ENCODE measurements at regions not wholly inside any gene's neighbourhood (a gene's known extent, or its start where the extent isn't known, plus 50 kb on each side); places are given as distances from the start of the nearest gene placed in this dataset.
"Not testable (repeated sequence)": the region's sequence is repeated elsewhere in the genome, so short reads cannot be mapped to it uniquely, and the experiment has no call there.

DNA sequence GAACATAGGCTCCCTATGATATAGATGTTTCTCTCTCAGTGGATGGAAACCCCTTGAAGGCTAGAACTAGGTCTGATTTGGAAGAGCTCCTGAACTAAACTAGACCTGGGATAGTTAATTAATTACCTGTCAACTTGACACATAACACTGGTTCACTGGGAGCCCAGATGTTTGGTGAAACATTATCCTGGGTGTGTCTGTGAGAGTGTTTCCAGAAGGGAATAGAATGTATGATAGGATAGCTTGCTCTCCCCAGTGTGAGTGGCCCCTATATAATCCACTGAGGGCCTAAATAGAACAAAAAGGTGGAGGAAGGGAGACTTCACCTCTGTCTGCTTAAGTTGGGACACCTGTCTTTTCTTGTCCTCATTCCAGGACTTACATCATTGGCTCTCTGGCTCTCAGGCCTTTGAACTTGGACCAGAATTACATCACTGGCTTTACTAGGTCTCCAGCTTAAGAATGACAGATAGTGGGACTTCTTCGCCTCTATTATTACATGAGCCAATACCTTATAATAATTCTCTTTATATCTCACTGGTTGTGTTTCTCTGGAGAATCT is 194.1 kb downstream of the KTN1 start:
- no peaks in the 10 kb centered on the region for H3K27me3 ChIP-seq
- H3K36me3 ChIP-seq, result no peaks in the 10 kb centered on the region
- no peaks in the 10 kb centered on the region for H4K20me1 ChIP-seq
- no peaks in the 10 kb centered on the region for H3K4me1 ChIP-seq
- H3K9ac ChIP-seq, result no peak overlapping the region
- TF ChIP-seq Cebpa-rat (IDR thresholded peaks at IDR 0.05), result no peak
- H3K4me2 ChIP-seq, result no peak overlapping the region
- no peak overlapping the region for H3K4me3 ChIP-seq
- H3K9me3 ChIP-seq (replicated peaks in 1 of 11), result no peaks in the 10 kb centered on the region
- H3K27ac ChIP-seq, result no peak overlapping the region

DNA sequence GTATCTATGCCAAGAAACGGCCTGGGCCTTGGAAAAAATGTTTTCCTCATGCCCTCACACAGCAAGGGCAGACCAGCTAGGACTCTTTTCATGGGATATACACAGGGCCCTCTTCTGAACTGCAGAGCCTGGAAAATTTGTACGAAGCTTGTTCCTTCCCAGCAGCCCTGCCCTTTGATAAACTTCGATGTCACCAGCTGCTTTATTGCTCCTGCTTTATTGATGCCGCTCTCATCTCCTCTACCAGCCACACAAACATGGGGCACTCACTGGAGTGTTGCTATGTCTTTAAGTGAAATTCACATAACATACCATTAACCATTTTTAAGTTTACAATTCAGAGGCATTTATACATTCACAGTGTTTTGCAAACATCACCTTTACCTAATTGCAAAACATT is 197.9 kb downstream of the KTN1 start:
- TF ChIP-seq Cebpa-rat (IDR thresholded peaks at IDR 0.05), result no peak
- Histone ChIP-seq H3K9me3 (replicated peaks in 1 of 11) (no peaks in the 10 kb centered on the region), H3K27ac (no peak overlapping the region)

GRCh38 chr14:55780156-55780946 is 200.3 kb downstream of the KTN1 start:
- H3K27me3 ChIP-seq, result no peaks in the 10 kb centered on the region
- TF ChIP-seq Cebpa-rat (IDR thresholded peaks at IDR 0.05), result no peak
- peaks cover 0 to 4% (median 0%) of the 10 kb centered on the region in 11 experiments; a peak in 1 of 22 replicates for H3K9me3 ChIP-seq (replicated peaks in 1 of 11)
- H3K27ac ChIP-seq, result no peak overlapping the region
- H3K4me2 ChIP-seq, result no peak overlapping the region
- H4K20me1 ChIP-seq, result no peaks in the 10 kb centered on the region
- H3K36me3 ChIP-seq, result no peaks in the 10 kb centered on the region
- H3K4me3 ChIP-seq, result no peak overlapping the region
- no peak overlapping the region for H3K9ac ChIP-seq
- no peaks in the 10 kb centered on the region for H3K4me1 ChIP-seq

More for the DNA sequence above, 197.9 kb downstream of the KTN1 start:
- H3K9ac ChIP-seq, result no peak overlapping the region
- no peaks in the 10 kb centered on the region for H3K4me1 ChIP-seq
- no peaks in the 10 kb centered on the region for H3K27me3 ChIP-seq
- H3K4me2 ChIP-seq, result no peak overlapping the region
- no peaks in the 10 kb centered on the region for H3K36me3 ChIP-seq
- no peak overlapping the region for H3K4me3 ChIP-seq
- H4K20me1 ChIP-seq, result no peaks in the 10 kb centered on the region

- Histone ChIP-seq H3K4me1 (no peaks in the 10 kb centered on the region), H3K27ac (no peak overlapping the region), H3K36me3 (no peaks in the 10 kb centered on the region), H3K9ac (no peak overlapping the region), H3K4me2 (no peak overlapping the region), H4K20me1 (no peaks in the 10 kb centered on the region), H3K27me3 (no peaks in the 10 kb centered on the region), H3K4me3 (no peak overlapping the region), H3K9me3 (replicated peaks in 1 of 11) (peaks cover 0 to 4% (median 0%) of the 10 kb centered on the region in 11 experiments; a peak in 1 of 22 replicates)
- TF ChIP-seq Cebpa-rat (IDR thresholded peaks at IDR 0.05), result no peak
Observed at GRCh38 chr14:55781046-55781445, 201.0 kb downstream of the KTN1 start.

DNA sequence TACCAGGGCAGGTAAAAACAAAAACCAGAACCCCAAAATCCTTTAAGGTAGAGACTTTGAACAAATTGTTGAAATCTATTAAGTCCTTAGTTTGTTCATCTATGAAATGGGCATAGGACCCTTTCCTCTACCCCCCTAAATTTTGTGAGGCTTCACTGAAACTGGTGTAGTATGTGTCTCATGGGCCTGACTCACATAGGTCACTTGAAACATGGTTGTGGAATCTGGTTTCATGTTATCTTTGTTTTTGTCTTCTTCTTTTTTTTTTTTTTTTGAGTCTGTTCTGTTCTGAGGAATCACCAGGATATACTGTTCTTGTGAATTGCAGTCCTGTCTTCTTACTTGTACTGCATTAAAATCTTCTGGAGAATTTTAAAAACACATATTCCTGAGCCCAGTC is 202.2 kb downstream of the KTN1 start:
- peaks cover 0 to 4% (median 0%) of the 10 kb centered on the region in 11 experiments; a peak in 1 of 22 replicates for H3K9me3 ChIP-seq (replicated peaks in 1 of 11)
- no peaks in the 10 kb centered on the region for H3K4me1 ChIP-seq
- no peak for TF ChIP-seq Cebpa-rat (IDR thresholded peaks at IDR 0.05)
- no peak overlapping the region for H3K4me3 ChIP-seq
- no peaks in the 10 kb centered on the region for H3K36me3 ChIP-seq
- H3K27me3 ChIP-seq, result no peaks in the 10 kb centered on the region
- H4K20me1 ChIP-seq, result no peaks in the 10 kb centered on the region
- H3K4me2 ChIP-seq, result no peak overlapping the region
- no peak overlapping the region for H3K27ac ChIP-seq
- H3K9ac ChIP-seq, result no peak overlapping the region

GRCh38 chr14:55789406-55789805 is 209.4 kb downstream of the KTN1 start:
- Histone ChIP-seq H3K9ac (no peak overlapping the region), H3K4me3 (no peak overlapping the region), H3K27ac (no peak overlapping the region), H3K27me3 (no peaks in the 10 kb centered on the region), H3K4me1 (peaks cover 0 to 28% (median 3%) of the 10 kb centered on the region in 10 experiments; a peak in 8 of 20 replicates), H4K20me1 (no peaks in the 10 kb centered on the region; a peak in 1 of 22 replicates), H3K9me3 (replicated peaks in 1 of 11) (0 out of 22 replicates have a peak, but pooled peaks cover 0 to 4% (median 0%) of the 10 kb centered on the region in 11 experiments), H3K36me3 (no peaks in the 10 kb centered on the region), H3K4me2 (no peak overlapping the region)
- TF ChIP-seq Cebpa-rat (IDR thresholded peaks at IDR 0.05), result no peak

- no peak overlapping the region for H3K9ac ChIP-seq
- H3K36me3 ChIP-seq, result no peaks in the 10 kb centered on the region
- no peak overlapping the region for H3K4me3 ChIP-seq
- H4K20me1 ChIP-seq, result no peaks in the 10 kb centered on the region; a peak in 1 of 22 replicates
- peaks cover 0 to 6% (median 0%) of the 10 kb centered on the region in 11 experiments; a peak in 1 of 22 replicates for H3K9me3 ChIP-seq (replicated peaks in 1 of 11)
- H3K27me3 ChIP-seq, result no peaks in the 10 kb centered on the region
- peaks cover 0 to 57% (median 3%) of the 10 kb centered on the region in 10 experiments; a peak in 8 of 20 replicates for H3K4me1 ChIP-seq
- peak overlapping the region in 2 of 11 experiments; percentile 35 to 49; a peak in 4 of 22 replicates for H3K4me2 ChIP-seq
- no peak overlapping the region for H3K27ac ChIP-seq
- TF ChIP-seq Cebpa-rat (IDR thresholded peaks at IDR 0.05), result no peak
Observed at GRCh38 chr14:55794655-55795595, 214.9 kb downstream of the KTN1 start.

GRCh38 chr14:55796513-55796912 is 216.5 kb downstream of the KTN1 start:
- not testable (repeated sequence) for H3K36me3 ChIP-seq; H3K9me3 ChIP-seq (replicated peaks in 1 of 11); H3K27me3 ChIP-seq; H3K9ac ChIP-seq; H3K4me3 ChIP-seq; H4K20me1 ChIP-seq
- H3K4me1 ChIP-seq, result peaks cover 0 to 41% (median 0%) of the 10 kb centered on the region in 10 experiments; a peak in 6 of 20 replicates
- peak overlapping the region in 1 of 11 experiments; percentile 5; a peak in 1 of 22 replicates for H3K27ac ChIP-seq
- H3K4me2 ChIP-seq, result peak overlapping the region in 2 of 11 experiments; percentile 37 to 49; a peak in 4 of 22 replicates

DNA sequence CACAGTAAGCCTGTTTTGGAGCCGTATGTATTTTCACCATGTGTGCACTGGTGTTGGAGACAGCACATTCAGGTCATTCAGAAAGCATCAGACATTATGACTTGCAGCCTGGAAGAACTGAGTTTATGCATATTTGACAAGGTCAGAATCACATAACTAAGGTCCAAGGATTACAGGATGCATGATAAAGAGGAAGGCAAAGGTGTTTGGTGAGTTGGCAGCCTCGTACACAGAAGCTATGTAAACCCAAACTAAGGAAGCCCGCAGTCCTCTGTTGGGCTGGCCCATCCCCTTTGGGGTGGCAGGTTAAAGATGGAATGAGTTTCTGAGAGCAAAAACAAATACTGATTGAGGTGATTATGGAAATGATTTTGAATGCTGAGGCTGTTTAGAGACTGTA is 218.4 kb downstream of the KTN1 start:
- Histone ChIP-seq H3K4me3 (no peak overlapping the region), H3K27ac (no peak overlapping the region), H3K4me1 (peaks cover 0 to 33% (median 0%) of the 10 kb centered on the region in 10 experiments; a peak in 4 of 20 replicates), H3K27me3 (no peaks in the 10 kb centered on the region), H3K36me3 (no peaks in the 10 kb centered on the region), H4K20me1 (no peaks in the 10 kb centered on the region), H3K4me2 (no peak overlapping the region), H3K9ac (no peak overlapping the region), H3K9me3 (replicated peaks in 1 of 11) (peaks cover 7 to 26% (median 18%) of the 10 kb centered on the region in 11 experiments; a peak in 15 of 22 replicates)
- no peak for TF ChIP-seq Cebpa-rat (IDR thresholded peaks at IDR 0.05)

All from BLaER1 treated with 17β-estradiol and CSF1 and Interleukin-3, amounts not matched to agents 10 nM and 100 nM (cell line).